ENCODE measurements at regions not wholly inside any gene's neighbourhood (a gene's known extent, or its start where the extent isn't known, plus 50 kb on each side); places are given as distances from the start of the nearest gene placed in this dataset.

GRCh38 chr14:66017927-66018326 is 468.2 kb upstream of the CCDC196 start:
- TF ChIP-seq, protein P1, sequence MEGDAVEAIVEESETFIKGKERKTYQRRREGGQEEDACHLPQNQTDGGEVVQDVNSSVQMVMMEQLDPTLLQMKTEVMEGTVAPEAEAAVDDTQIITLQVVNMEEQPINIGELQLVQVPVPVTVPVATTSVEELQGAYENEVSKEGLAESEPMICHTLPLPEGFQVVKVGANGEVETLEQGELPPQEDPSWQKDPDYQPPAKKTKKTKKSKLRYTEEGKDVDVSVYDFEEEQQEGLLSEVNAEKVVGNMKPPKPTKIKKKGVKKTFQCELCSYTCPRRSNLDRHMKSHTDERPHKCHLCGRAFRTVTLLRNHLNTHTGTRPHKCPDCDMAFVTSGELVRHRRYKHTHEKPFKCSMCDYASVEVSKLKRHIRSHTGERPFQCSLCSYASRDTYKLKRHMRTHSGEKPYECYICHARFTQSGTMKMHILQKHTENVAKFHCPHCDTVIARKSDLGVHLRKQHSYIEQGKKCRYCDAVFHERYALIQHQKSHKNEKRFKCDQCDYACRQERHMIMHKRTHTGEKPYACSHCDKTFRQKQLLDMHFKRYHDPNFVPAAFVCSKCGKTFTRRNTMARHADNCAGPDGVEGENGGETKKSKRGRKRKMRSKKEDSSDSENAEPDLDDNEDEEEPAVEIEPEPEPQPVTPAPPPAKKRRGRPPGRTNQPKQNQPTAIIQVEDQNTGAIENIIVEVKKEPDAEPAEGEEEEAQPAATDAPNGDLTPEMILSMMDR (IDR thresholded peaks at IDR 0.05), result no peak
- no peak for TF ChIP-seq RFX5 (IDR thresholded peaks at IDR 0.05; ENCODE audit: low read length)
- TF ChIP-seq, protein P2, sequence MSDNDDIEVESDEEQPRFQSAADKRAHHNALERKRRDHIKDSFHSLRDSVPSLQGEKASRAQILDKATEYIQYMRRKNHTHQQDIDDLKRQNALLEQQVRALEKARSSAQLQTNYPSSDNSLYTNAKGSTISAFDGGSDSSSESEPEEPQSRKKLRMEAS (IDR thresholded peaks at IDR 0.05; ENCODE audit: low read depth), result no peak
- TF ChIP-seq POLR2AphosphoS5 (IDR thresholded peaks at IDR 0.05; ENCODE audit: low read depth, low read length), result no peak
- no peak for TF ChIP-seq YY1 (IDR thresholded peaks at IDR 0.05; ENCODE audit: low read depth)
- no peak for TF ChIP-seq GABPA (IDR thresholded peaks at IDR 0.05; ENCODE audit: low read depth)

All from SK-N-SH (cell line).